ENCODE measurements at regions not wholly inside any gene's neighbourhood (a gene's known extent, or its start where the extent isn't known, plus 50 kb on each side); places are given as distances from the start of the nearest gene placed in this dataset.

DNA sequence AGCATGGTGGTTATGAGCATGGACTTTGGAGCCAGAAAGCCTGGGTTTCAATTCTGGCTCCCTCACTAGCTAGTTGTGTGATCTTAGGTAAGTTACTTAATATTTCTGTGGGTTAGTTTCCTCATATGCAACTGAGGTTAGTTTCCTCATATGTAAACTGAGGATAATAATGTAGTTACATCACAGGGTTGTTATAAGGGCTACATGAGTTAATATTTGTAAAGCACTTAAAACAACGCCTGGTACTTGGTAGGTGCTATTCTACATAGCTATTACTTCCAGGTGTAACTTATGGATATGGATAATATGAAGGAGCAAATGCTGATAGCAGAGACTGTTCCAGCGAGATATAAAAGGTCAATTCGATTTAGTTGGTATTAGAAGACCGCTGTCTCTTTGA lies 69.4 kb upstream of the POU5F2 start:
- TF ChIP-seq RFX5 (IDR thresholded peaks at IDR 0.05) (no peak), NPAS2 (CRISPR knock-in tag; IDR thresholded peaks at IDR 0.05; ENCODE audit: borderline replicate concordance) (no peak), HOXA7 (CRISPR knock-in tag; IDR thresholded peaks at IDR 0.05) (no peak), JUN (IDR thresholded peaks at IDR 0.05) (no peak), MAFK (IDR thresholded peaks at IDR 0.05; ENCODE audit: partially characterized antibody) (no peak), BHLHE40 (IDR thresholded peaks at IDR 0.05; ENCODE audit: low read depth, low read length) (no peak), CEBPB (IDR thresholded peaks at IDR 0.05) (no peak), SREBF2 (IDR thresholded peaks at IDR 0.05) (no peak), POLR2A (IDR thresholded peaks at IDR 0.05; ENCODE audit: low read length) (no peak)
- TF ChIP-seq, protein P1, sequence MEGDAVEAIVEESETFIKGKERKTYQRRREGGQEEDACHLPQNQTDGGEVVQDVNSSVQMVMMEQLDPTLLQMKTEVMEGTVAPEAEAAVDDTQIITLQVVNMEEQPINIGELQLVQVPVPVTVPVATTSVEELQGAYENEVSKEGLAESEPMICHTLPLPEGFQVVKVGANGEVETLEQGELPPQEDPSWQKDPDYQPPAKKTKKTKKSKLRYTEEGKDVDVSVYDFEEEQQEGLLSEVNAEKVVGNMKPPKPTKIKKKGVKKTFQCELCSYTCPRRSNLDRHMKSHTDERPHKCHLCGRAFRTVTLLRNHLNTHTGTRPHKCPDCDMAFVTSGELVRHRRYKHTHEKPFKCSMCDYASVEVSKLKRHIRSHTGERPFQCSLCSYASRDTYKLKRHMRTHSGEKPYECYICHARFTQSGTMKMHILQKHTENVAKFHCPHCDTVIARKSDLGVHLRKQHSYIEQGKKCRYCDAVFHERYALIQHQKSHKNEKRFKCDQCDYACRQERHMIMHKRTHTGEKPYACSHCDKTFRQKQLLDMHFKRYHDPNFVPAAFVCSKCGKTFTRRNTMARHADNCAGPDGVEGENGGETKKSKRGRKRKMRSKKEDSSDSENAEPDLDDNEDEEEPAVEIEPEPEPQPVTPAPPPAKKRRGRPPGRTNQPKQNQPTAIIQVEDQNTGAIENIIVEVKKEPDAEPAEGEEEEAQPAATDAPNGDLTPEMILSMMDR (IDR thresholded peaks at IDR 0.05), result no peak
- TF ChIP-seq, protein P2, sequence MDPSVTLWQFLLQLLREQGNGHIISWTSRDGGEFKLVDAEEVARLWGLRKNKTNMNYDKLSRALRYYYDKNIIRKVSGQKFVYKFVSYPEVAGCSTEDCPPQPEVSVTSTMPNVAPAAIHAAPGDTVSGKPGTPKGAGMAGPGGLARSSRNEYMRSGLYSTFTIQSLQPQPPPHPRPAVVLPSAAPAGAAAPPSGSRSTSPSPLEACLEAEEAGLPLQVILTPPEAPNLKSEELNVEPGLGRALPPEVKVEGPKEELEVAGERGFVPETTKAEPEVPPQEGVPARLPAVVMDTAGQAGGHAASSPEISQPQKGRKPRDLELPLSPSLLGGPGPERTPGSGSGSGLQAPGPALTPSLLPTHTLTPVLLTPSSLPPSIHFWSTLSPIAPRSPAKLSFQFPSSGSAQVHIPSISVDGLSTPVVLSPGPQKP (IDR thresholded peaks at IDR 0.05; ENCODE audit: low read depth, low read length), result no peak
- TF ChIP-seq, protein P3, sequence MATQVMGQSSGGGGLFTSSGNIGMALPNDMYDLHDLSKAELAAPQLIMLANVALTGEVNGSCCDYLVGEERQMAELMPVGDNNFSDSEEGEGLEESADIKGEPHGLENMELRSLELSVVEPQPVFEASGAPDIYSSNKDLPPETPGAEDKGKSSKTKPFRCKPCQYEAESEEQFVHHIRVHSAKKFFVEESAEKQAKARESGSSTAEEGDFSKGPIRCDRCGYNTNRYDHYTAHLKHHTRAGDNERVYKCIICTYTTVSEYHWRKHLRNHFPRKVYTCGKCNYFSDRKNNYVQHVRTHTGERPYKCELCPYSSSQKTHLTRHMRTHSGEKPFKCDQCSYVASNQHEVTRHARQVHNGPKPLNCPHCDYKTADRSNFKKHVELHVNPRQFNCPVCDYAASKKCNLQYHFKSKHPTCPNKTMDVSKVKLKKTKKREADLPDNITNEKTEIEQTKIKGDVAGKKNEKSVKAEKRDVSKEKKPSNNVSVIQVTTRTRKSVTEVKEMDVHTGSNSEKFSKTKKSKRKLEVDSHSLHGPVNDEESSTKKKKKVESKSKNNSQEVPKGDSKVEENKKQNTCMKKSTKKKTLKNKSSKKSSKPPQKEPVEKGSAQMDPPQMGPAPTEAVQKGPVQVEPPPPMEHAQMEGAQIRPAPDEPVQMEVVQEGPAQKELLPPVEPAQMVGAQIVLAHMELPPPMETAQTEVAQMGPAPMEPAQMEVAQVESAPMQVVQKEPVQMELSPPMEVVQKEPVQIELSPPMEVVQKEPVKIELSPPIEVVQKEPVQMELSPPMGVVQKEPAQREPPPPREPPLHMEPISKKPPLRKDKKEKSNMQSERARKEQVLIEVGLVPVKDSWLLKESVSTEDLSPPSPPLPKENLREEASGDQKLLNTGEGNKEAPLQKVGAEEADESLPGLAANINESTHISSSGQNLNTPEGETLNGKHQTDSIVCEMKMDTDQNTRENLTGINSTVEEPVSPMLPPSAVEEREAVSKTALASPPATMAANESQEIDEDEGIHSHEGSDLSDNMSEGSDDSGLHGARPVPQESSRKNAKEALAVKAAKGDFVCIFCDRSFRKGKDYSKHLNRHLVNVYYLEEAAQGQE (IDR thresholded peaks at IDR 0.05), result no peak
